Esophagus (tissue), 2 donors: ENCODE measurements at regions not wholly inside any gene's neighbourhood (a gene's known extent, or its start where the extent isn't known, plus 50 kb on each side); places are given as distances from the start of the nearest gene placed in this dataset.

Source experiments
- H3K27ac ChIP-seq, 2 donors: one replicate each; pipeline ENCODE4 v1.5.1; 2013; ENCODE audit warnings: low read depth in 2 of 2, mild to moderate bottlenecking in 2 of 2, inconsistent platforms in 1 of 2, low read length in 1 of 2, moderate library complexity in 1 of 2
- H3K27me3 ChIP-seq, 2 donors: one replicate each; pipeline ENCODE4 v1.6.1; 2013; ENCODE audit warnings: low read length in 2 of 2, control low read depth in 1 of 2, mild to moderate bottlenecking in 1 of 2; ENCODE audit not compliant: insufficient read depth in 2 of 2, control insufficient read depth in 1 of 2
- H3K36me3 ChIP-seq, 2 donors: one replicate each; pipeline ENCODE4 v1.6.1; 2013; ENCODE audit warnings: low read length in 1 of 2; ENCODE audit not compliant: control insufficient read depth in 2 of 2, insufficient read depth in 2 of 2
- H3K4me1 ChIP-seq, 2 donors: one replicate each; pipeline ENCODE4 v1.6.1; 2013; ENCODE audit warnings: low read length in 1 of 2; ENCODE audit not compliant: control insufficient read depth in 2 of 2, insufficient read depth in 2 of 2
- H3K4me3 ChIP-seq, 2 donors: one replicate each; pipeline ENCODE4 v1.5.1; 2013; ENCODE audit warnings: low read length in 2 of 2, mild to moderate bottlenecking in 2 of 2, low read depth in 1 of 2, moderate library complexity in 1 of 2
- H3K9me3 ChIP-seq, 2 donors: one replicate each; pipeline ENCODE4 v1.6.1; 2013; ENCODE audit warnings: mild to moderate bottlenecking in 2 of 2, low read depth in 1 of 2, low read length in 1 of 2, moderate library complexity in 1 of 2; ENCODE audit not compliant: control insufficient read depth in 2 of 2, insufficient read depth in 1 of 2
- WGBS, 2 donors: extraction: QIAGEN DNeasy Blood & Tissue Kit; methylation state at CpG; one replicate each; pipeline ENCODE4 v1.1.7; 2013; 5-methylcytosine and 5-hydroxymethylcytosine counted together
- donor health status: healthy with polysubstance abuse.
- donor health status: Bipolar disorder and iron deficiency.

GRCh38 chr4:182068920-182069319 is 174.3 kb upstream of the TENM3 start:
- Histone ChIP-seq H3K36me3 (no peaks in the 10 kb centered on the region), H3K4me1 (no peaks in the 10 kb centered on the region), H3K4me3 (no peak overlapping the region), H3K27me3 (no peaks in the 10 kb centered on the region), H3K27ac (no peak overlapping the region), H3K9me3 (peaks cover 0 to 2% of the 10 kb centered on the region in 2 donors)

GRCh38 chr4:182073278-182073677 is 169.9 kb upstream of the TENM3 start:
- no peaks in the 10 kb centered on the region for H3K4me1 ChIP-seq
- H3K9me3 ChIP-seq: peaks cover 0 to 2% of the 10 kb centered on the region in 2 donors
- WGBS, 2 donors: 86 to 88% methylated on average over 3 of the region's 3 CpGs
- H3K4me3 ChIP-seq: no peak overlapping the region
- no peak overlapping the region for H3K27ac ChIP-seq
- H3K36me3 ChIP-seq: no peaks in the 10 kb centered on the region
- H3K27me3 ChIP-seq: no peaks in the 10 kb centered on the region

DNA sequence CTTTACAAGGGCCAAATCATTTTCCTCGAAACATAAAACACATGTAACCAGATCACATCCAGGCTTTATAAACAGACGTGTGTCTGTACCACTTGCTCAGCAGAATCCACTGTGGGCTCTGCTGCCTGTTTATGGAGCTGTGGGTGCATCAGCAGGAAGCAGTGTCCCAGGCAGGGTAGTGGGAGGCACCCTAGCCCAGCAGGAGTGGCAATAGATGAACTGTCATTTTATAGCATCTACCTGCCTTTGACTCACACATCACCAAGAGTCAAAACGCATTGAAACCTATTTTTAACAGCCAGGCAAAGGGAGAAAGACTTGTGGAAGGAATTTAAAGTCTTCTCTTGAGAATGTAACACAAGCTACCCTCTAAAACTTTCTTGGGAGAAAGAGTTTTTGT is 169.1 kb upstream of the TENM3 start:
- H3K9me3 ChIP-seq: peaks cover 0 to 2% of the 10 kb centered on the region in 2 donors
- no peaks in the 10 kb centered on the region for H3K4me1 ChIP-seq
- H3K27ac ChIP-seq: no peak overlapping the region
- WGBS, 2 donors: 62 to 63% methylated on average over 3 of the region's 3 CpGs
- no peaks in the 10 kb centered on the region for H3K36me3 ChIP-seq
- H3K27me3 ChIP-seq: no peaks in the 10 kb centered on the region
- no peak overlapping the region for H3K4me3 ChIP-seq

DNA sequence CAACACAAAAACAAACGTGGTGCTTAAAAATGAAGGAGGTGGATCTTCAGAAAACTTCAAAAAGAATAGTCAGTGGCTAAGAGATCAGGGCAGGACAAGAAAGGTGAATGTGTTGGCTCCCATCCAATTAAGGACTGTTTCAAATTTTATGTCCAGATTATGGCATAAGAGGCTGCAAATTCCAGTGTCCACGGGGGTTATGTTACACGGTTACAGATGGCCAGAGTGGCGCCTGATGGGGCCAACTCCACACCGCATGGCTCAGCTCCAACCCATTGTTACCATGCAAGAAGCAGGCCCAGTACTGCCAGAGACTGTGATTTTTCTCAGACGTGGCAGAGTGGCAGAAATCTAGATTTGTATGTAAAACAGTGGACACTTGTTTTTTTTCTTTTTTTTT is 168.4 kb upstream of the TENM3 start:
- WGBS, 2 donors: 64 to 66% methylated on average over 6 of the region's 6 CpGs
- peaks cover 0 to 2% of the 10 kb centered on the region in 2 donors for H3K9me3 ChIP-seq
- no peak overlapping the region for H3K27ac ChIP-seq
- no peak overlapping the region for H3K4me3 ChIP-seq
- H3K4me1 ChIP-seq: no peaks in the 10 kb centered on the region
- no peaks in the 10 kb centered on the region for H3K36me3 ChIP-seq
- H3K27me3 ChIP-seq: peaks cover 0 to 4% of the 10 kb centered on the region in 2 donors

DNA sequence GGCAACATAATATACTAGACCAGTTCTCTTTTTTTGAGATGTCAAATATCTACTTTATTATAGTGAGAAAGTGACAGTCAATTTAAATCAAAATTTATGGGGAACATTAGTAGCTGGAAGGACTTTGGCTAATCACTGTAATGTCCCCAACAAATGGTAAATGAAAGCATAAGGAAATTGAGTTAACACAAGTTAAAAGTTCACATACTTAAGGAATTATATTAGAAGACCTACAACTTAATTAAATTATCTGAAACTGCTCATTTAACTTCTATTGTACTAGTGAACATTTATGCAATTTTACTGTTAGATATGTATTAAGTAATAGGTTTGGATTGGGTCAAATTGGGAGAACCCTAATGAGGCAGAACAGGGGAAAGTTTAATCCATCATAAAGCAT is 160.3 kb upstream of the TENM3 start:
- Histone ChIP-seq H3K4me3 (no peak overlapping the region), H3K4me1 (no peaks in the 10 kb centered on the region), H3K9me3 (no peaks in the 10 kb centered on the region), H3K27ac (no peak overlapping the region), H3K27me3 (peaks cover 0 to 5% of the 10 kb centered on the region in 2 donors), H3K36me3 (no peaks in the 10 kb centered on the region)

DNA sequence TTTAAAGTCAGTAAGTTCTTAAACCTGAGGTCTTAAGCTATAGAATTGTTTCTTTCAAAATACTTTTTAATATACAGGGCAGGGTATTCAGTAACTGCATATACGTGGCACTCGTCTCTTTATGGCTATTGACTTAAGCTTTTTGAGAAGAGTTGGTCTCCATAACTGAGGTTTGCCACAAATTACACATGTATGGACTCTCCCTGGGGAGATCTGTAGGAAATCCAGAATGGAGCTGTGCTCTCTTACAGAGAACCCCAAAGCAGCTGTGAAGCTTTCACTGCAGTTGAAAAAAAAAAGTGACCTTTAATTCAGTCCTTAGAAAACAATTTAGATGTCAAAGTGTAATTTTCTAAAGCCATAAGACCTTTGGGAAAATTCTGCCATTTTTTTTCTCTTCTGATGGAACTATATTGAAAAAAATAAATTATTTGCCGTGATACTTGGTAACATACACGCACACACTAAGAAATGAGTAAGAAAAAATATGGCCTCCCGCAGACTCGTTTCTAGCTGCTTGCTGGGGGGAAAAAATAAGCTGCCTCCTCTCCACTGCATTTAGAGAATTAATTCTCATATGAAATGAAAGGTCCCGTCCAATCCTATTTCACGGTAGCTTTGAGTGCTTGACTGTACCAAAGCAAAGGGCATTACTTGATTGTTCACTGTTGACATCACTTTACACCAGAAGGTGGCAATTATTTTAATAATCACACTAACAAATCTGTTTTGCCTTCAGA is 159.4 kb upstream of the TENM3 start:
- WGBS, 2 donors: 89 to 91% methylated on average over 8 of the region's 8 CpGs
- peaks cover 0 to 5% of the 10 kb centered on the region in 2 donors for H3K27me3 ChIP-seq
- no peak overlapping the region for H3K27ac ChIP-seq
- no peaks in the 10 kb centered on the region for H3K9me3 ChIP-seq
- no peak overlapping the region for H3K4me3 ChIP-seq
- H3K36me3 ChIP-seq: no peaks in the 10 kb centered on the region
- H3K4me1 ChIP-seq: no peaks in the 10 kb centered on the region

DNA sequence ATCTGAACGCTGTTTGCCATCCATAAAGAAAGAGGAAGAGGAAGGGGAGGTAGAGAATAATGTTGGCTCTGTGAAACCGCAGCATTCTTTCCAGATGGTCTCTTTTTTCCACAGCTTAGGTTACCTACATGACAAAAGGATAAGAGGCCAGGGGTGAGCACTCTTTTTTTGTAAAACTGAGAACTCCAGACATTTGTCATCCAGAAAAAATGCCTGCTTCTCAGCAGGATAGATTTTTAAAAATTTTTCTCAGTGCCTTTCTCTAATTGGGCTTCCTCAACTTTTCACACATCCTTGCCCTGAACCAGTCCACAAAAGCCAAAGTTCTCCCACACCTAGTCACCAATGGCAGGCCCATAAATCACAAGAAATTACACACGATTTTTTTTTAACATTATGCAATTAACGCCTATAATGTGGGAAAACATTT is 158.1 kb upstream of the TENM3 start:
- no peaks in the 10 kb centered on the region for H3K9me3 ChIP-seq

DNA sequence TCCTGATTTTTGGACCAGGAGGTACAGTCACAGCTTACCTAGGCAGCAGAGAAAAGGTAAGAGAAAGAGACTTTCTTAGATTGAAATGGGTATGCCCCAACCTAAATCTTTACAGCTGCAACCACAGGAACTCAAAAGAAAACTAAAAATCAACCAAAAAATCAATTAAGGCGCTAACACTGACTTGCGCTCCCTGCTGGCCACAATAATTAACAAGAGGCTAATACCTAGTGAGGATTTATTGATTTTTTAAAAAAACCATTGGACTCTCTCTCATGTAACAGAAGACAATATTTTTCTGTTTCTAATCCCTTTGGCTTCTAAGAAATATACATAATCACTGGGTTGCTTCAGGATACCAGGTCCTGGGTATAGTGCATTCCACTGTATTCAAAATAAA is 153.9 kb upstream of the TENM3 start:
- no peak overlapping the region for H3K4me3 ChIP-seq
- H3K4me1 ChIP-seq: no peaks in the 10 kb centered on the region
- no peaks in the 10 kb centered on the region for H3K36me3 ChIP-seq
- H3K27ac ChIP-seq: no peak overlapping the region
- H3K27me3 ChIP-seq: no peaks in the 10 kb centered on the region
- WGBS, 2 donors: 72 to 87% methylated on average over 2 of the region's 2 CpGs
- no peaks in the 10 kb centered on the region for H3K9me3 ChIP-seq

More for the DNA sequence above, 158.1 kb upstream of the TENM3 start:
- H3K27ac ChIP-seq: no peak overlapping the region
- H3K36me3 ChIP-seq: no peaks in the 10 kb centered on the region
- 48 to 55% methylated on average over 4 of the region's 4 CpGs for WGBS, 2 donors
- no peak overlapping the region for H3K4me3 ChIP-seq
- H3K27me3 ChIP-seq: no peaks in the 10 kb centered on the region
- H3K4me1 ChIP-seq: no peaks in the 10 kb centered on the region

DNA sequence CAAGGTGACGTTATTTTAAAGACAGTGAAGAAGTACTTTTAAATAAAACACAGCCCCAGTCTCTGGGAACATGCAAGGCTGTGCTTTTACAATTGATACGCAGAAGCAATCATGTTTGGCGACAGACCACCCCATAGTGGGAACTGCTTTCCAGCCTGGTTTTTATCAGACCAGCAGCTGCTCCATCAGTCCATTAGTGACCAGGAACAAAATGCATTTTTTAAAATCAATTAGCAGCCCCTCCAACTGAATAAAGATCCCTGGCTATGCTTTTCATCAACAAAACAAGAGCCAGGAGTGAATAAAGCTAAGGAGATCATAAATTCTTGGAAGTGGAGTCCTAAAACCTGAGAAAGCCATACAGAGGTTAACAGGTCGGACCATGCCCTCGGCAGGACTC is 153.0 kb upstream of the TENM3 start:
- Histone ChIP-seq H3K27me3 (no peaks in the 10 kb centered on the region), H3K27ac (no peak overlapping the region), H3K4me1 (no peaks in the 10 kb centered on the region), H3K4me3 (no peak overlapping the region), H3K36me3 (no peaks in the 10 kb centered on the region), H3K9me3 (no peaks in the 10 kb centered on the region)
- WGBS, 2 donors: 79 to 84% methylated on average over 5 of the region's 5 CpGs

DNA sequence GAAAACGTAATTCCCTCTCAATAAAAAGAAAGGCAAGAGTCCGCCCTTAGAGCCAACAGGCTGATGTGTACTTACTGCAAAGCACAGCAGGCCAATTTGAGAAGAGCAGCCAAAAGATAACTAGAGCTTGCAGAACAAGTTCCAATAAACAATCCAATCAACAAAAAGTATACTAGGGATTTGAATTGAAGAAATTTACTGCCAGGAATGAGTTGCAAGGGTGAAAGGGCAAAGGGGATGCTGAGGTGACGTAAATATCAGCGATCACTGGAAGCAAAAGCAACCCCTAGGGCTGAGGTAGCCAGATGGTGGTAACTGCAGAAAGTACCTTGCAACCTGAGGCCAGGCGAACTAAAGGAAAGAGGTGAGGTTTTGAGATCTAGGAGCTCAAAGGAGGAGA is 152.1 kb upstream of the TENM3 start:
- Histone ChIP-seq H3K9me3 (no peaks in the 10 kb centered on the region), H3K27me3 (no peaks in the 10 kb centered on the region), H3K4me1 (no peaks in the 10 kb centered on the region), H3K36me3 (no peaks in the 10 kb centered on the region), H3K27ac (no peak overlapping the region), H3K4me3 (no peak overlapping the region)
- WGBS, 2 donors: 66 to 77% methylated on average over 5 of the region's 5 CpGs
